Erythroblast (primary cell): ENCODE measurements at regions not wholly inside any gene's neighbourhood (a gene's known extent, or its start where the extent isn't known, plus 50 kb on each side); places are given as distances from the start of the nearest gene placed in this dataset.

Source experiments
- GATA1 ChIP-seq: IDR thresholded peaks from 2 replicates; pipeline ENCODE4 v1.6.1; 2011; ENCODE audit warnings: low read depth, mild to moderate bottlenecking, control low read depth, low read length, moderate library complexity
- POLR2A ChIP-seq: IDR thresholded peaks from 2 replicates; pipeline ENCODE4 v1.6.1; 2011; ENCODE audit warnings: mild to moderate bottlenecking, low read length

- TF ChIP-seq POLR2A = no peak
- TF ChIP-seq GATA1 = no peak
Measured at GRCh38 chr1:101122452-101123166, 97.0 kb upstream of the DPH5 start.
